ENCODE measurements at regions not wholly inside any gene's neighbourhood (a gene's known extent, or its start where the extent isn't known, plus 50 kb on each side); places are given as distances from the start of the nearest gene placed in this dataset.

DNA sequence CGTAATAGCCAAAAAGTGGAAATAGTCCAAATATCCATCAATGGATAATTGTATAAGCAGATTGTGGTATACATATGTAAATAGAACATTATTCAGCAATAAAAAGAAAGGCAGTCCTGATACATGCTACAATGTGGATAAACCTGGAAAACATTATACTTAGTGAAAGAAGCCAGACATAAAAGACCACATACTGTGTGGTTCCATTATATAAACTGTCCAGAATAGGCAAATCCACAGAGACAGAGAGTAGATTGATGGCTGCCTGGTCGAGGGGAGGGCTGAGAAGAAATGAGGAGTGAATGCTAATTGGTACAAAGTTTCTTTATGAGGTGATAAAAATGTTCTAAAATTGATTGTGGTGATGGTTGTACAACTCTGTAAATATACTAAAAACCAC lies 397.4 kb upstream of the RPS6KA3 start:
- TF ChIP-seq, protein P1, sequence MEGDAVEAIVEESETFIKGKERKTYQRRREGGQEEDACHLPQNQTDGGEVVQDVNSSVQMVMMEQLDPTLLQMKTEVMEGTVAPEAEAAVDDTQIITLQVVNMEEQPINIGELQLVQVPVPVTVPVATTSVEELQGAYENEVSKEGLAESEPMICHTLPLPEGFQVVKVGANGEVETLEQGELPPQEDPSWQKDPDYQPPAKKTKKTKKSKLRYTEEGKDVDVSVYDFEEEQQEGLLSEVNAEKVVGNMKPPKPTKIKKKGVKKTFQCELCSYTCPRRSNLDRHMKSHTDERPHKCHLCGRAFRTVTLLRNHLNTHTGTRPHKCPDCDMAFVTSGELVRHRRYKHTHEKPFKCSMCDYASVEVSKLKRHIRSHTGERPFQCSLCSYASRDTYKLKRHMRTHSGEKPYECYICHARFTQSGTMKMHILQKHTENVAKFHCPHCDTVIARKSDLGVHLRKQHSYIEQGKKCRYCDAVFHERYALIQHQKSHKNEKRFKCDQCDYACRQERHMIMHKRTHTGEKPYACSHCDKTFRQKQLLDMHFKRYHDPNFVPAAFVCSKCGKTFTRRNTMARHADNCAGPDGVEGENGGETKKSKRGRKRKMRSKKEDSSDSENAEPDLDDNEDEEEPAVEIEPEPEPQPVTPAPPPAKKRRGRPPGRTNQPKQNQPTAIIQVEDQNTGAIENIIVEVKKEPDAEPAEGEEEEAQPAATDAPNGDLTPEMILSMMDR (IDR thresholded peaks at IDR 0.05; ENCODE audit: insufficient read depth, low read depth, low read length) = no peak
- TF ChIP-seq EZH2 (IDR thresholded peaks at IDR 0.05; ENCODE audit: insufficient read depth, low read length) = no peak

Measured in astrocyte (in vitro differentiated cells and primary cell).